Natural killer cell (primary cell): ENCODE measurements at regions not wholly inside any gene's neighbourhood (a gene's known extent, or its start where the extent isn't known, plus 50 kb on each side); places are given as distances from the start of the nearest gene placed in this dataset.

ENCODE experiments used
- ATAC-seq, 3 donors: fragments of 150-1000 bp in 2 of 3; fragments of 200-7000 bp in 1 of 3; cut with Tn5 transposase; 1 replicate in 1 of 3; 2 replicates in 2 of 3; pipeline ENCODE4 v1.10.0; 2021; ENCODE audit warnings: mild to moderate bottlenecking in 2 of 3, moderate library complexity in 2 of 3
- DNase-seq, 2 donors: peaks; one replicate each; pipeline versions ENCODE4 v3.0.0 to v3.0.0-alpha.2; 2013 to 2021; ENCODE audit warnings: mixed read lengths in 1 of 2
- H3K27ac ChIP-seq: one replicate; pipeline ENCODE4 v1.5.1; 2013; ENCODE audit warnings: mild to moderate bottlenecking, low read length
- H3K27me3 ChIP-seq: one replicate; pipeline ENCODE4 v1.6.1; 2013; ENCODE audit warnings: low read length; ENCODE audit not compliant: control insufficient read depth, insufficient read depth
- H3K36me3 ChIP-seq: one replicate; pipeline ENCODE4 v1.6.1; 2013; ENCODE audit warnings: low read length; ENCODE audit not compliant: control insufficient read depth, insufficient read depth
- H3K4me1 ChIP-seq: one replicate; pipeline ENCODE4 v1.6.1; 2013; ENCODE audit warnings: low read length; ENCODE audit not compliant: control insufficient read depth, insufficient read depth
- H3K4me3 ChIP-seq: one replicate; pipeline ENCODE4 v1.5.1; 2013; ENCODE audit warnings: low read length
- H3K9me3 ChIP-seq: one replicate; pipeline ENCODE4 v1.6.1; 2013; ENCODE audit warnings: low read length; ENCODE audit not compliant: control insufficient read depth, insufficient read depth
- H3K27ac Mint-ChIP-seq, 2 donors: one replicate each; pipeline ENCODE4 v1.8.0; 2022; ENCODE audit warnings: mild to moderate bottlenecking in 2 of 2, mixed read lengths in 2 of 2, moderate library complexity in 1 of 2
- H3K27me3 Mint-ChIP-seq, 2 donors: one replicate each; pipeline ENCODE4 v1.8.0; 2022; ENCODE audit warnings: low read depth in 2 of 2, mixed read lengths in 2 of 2
- H3K36me3 Mint-ChIP-seq: one replicate; pipeline ENCODE4 v1.8.0; 2022; ENCODE audit warnings: mixed read lengths
- H3K4me1 Mint-ChIP-seq, 2 donors: one replicate each; pipeline ENCODE4 v1.8.0; 2022; ENCODE audit warnings: mixed read lengths in 2 of 2
- H3K4me3 Mint-ChIP-seq: one replicate; pipeline ENCODE4 v1.8.0; 2022; ENCODE audit warnings: mild to moderate bottlenecking, moderate library complexity, mixed read lengths
- H3K9me3 Mint-ChIP-seq, 2 donors: one replicate each; pipeline ENCODE4 v1.8.0; 2022; ENCODE audit warnings: mixed read lengths in 2 of 2
- WGBS: methylation state at CpG from one replicate; pipeline ENCODE4 v1.1.7; 2013; ENCODE audit warnings: missing lambda C conversion rate; ENCODE audit not compliant: insufficient coverage; 5-methylcytosine and 5-hydroxymethylcytosine counted together
- intact Hi-C: fragments of 100-400 bp; cut with micrococcal nuclease; formaldehyde crosslinking; loops from one replicate; pipeline ENCODE4 v1.14.2; 2022
- TF ChIP-seq, protein P1 (sequence below): fragments of 200-600 bp; IDR thresholded peaks from one replicate; pipeline ENCODE4 v1.8.0; 2022; ENCODE audit warnings: antibody characterized with exemption

DNA sequence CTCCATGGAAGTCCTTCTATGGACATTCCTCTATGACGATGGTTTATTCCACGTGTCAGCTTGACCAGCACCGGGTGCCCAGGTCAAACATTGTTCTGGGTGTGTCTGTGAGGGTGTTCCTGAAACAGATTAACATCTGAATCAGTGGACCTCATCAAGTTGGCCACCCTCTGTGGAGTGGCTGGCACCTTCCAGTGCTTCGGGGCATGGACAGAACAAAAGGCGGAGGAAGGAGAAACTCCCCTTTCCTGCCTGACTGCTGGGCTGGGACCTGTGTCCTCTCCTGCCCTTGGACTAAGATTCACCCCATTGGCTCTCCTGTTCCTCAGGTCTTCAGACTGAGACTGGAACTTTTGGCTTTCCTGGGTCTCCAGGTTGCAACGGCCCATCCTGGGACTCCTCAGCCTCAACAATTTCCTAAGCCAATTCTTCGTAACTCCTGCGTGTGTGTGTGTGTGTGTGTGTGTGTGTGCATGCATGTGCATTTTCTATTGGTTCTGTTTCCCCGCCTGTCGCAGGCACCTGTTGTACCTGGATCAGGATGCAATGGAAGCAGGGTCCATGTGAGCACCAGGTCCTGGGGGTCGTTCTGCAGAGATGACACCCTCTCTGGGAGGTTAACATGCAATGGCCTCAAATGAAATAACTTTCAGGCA, 357.2 kb upstream of the SALL3 start:
- Histone ChIP-seq H3K36me3 (no peaks in the 10 kb centered on the region), H3K27me3 (no peaks in the 10 kb centered on the region), H3K4me3 (no peak overlapping the region), H3K4me1 (no peaks in the 10 kb centered on the region), H3K27ac (no peak overlapping the region), H3K9me3 (no peaks in the 10 kb centered on the region)
- intact Hi-C loops, result no loop called here
- Mint-ChIP-seq H3K27ac (no peak overlapping the region), H3K27me3 (peaks cover 19 to 31% of the 10 kb centered on the region in 2 donors), H3K4me3 (no peak overlapping the region), H3K9me3 (peaks cover 0 to 2% of the 10 kb centered on the region in 2 donors), H3K4me1 (peaks cover 0 to 23% of the 10 kb centered on the region in 2 donors), H3K36me3 (no peaks in the 10 kb centered on the region)
- DNase-seq (no peak), ATAC-seq (no peak)
- TF ChIP-seq, protein P1, sequence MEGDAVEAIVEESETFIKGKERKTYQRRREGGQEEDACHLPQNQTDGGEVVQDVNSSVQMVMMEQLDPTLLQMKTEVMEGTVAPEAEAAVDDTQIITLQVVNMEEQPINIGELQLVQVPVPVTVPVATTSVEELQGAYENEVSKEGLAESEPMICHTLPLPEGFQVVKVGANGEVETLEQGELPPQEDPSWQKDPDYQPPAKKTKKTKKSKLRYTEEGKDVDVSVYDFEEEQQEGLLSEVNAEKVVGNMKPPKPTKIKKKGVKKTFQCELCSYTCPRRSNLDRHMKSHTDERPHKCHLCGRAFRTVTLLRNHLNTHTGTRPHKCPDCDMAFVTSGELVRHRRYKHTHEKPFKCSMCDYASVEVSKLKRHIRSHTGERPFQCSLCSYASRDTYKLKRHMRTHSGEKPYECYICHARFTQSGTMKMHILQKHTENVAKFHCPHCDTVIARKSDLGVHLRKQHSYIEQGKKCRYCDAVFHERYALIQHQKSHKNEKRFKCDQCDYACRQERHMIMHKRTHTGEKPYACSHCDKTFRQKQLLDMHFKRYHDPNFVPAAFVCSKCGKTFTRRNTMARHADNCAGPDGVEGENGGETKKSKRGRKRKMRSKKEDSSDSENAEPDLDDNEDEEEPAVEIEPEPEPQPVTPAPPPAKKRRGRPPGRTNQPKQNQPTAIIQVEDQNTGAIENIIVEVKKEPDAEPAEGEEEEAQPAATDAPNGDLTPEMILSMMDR, result no peak
- 87% methylated on average over 10 of the region's 11 CpGs for WGBS

DNA sequence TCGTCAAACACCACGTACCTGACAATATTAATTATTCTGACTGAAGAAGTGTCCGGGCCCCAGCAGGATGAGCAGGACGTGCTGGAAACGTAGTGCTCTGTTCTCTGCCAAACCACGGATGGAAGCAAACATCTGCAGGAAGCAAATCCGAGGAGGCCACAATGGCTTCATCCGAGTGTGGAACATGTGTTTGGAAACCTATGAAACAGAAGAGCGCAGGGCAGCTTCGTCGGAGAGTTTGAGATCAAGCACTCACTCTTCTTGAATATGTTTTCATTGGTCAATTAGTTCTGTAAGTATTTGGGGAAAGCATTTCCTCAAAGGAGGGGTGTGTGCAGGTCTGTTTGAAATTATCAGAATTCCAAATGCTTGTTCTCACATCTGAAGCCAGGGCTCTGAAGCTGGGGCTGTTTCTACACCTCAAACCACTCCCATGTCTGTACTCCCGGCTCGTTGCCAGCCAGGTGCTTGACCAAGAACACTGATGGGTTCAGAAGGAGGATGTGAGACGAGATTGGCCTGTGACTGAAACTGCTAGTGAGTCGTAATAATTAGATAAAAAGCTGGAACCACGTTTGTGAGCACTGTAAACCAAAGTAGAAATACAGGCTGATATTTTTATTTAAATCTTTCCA, 356.6 kb upstream of the SALL3 start:
- Mint-ChIP-seq H3K4me1 (peaks cover 0 to 23% of the 10 kb centered on the region in 2 donors), H3K27me3 (peaks cover 19 to 31% of the 10 kb centered on the region in 2 donors), H3K27ac (no peak overlapping the region), H3K9me3 (peaks cover 0 to 2% of the 10 kb centered on the region in 2 donors), H3K36me3 (no peaks in the 10 kb centered on the region), H3K4me3 (no peak overlapping the region)
- H3K4me1 ChIP-seq, result no peaks in the 10 kb centered on the region
- no peak overlapping the region for H3K4me3 ChIP-seq
- H3K9me3 ChIP-seq, result no peaks in the 10 kb centered on the region
- H3K27me3 ChIP-seq, result no peaks in the 10 kb centered on the region
- H3K36me3 ChIP-seq, result no peaks in the 10 kb centered on the region
- intact Hi-C loops, result no loop called here
- ATAC-seq, result no peak
- TF ChIP-seq, protein P1, result no peak
- WGBS, result 82% methylated on average over 13 of the region's 16 CpGs
- no peak overlapping the region for H3K27ac ChIP-seq
- DNase-seq, result no peak

DNA sequence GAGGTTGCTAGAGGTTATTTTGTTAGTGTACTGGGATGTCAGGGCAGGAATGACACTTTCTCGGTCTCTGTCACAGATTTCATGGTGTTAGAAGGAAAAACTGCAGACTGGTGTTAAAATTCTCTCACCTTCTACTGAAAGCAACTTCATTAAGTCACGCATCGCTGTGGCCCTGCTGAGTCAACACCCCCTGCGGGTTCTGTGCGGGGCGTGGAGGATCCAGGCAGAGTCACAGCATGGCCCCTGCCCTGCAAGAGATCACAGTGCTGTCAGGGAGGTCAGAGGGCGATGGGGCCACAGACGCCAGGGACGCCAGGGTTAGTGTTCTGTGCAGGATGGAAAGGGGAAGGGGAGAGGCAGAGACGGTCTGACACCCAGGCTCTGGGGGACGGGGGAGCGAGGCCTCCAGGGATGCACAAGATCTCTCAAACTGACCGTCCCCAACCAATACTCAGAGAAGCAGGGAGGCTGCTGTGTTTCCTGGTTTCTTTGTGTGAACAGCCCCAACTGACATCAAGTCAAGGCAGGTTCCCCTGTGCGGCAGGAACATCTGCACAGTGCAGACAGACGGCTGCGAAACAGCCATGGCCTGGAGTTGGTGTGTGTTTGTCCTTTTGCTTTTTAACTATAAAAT, 354.9 kb upstream of the SALL3 start:
- H3K9me3 ChIP-seq, result no peaks in the 10 kb centered on the region
- H3K4me3 ChIP-seq, result no peak overlapping the region
- 40% methylated on average over 15 of the region's 16 CpGs for WGBS
- intact Hi-C loops, result no loop called here
- peaks cover 0 to 17% of the 10 kb centered on the region in 2 donors for H3K4me1 Mint-ChIP-seq
- H3K27me3 ChIP-seq, result no peaks in the 10 kb centered on the region
- H3K27ac ChIP-seq, result no peak overlapping the region
- peaks cover 23 to 31% of the 10 kb centered on the region in 2 donors for H3K27me3 Mint-ChIP-seq
- no peaks in the 10 kb centered on the region for H3K36me3 ChIP-seq
- ATAC-seq, result peak in 1 of 3 donors; percentile 38
- peak overlapping the region in 1 of 2 donors; percentile 49 for H3K27ac Mint-ChIP-seq
- H3K4me1 ChIP-seq, result no peaks in the 10 kb centered on the region
- TF ChIP-seq, protein P1, result no peak
- no peak overlapping the region for H3K4me3 Mint-ChIP-seq
- DNase-seq, result no peak
- H3K9me3 Mint-ChIP-seq, result peaks cover 0 to 2% of the 10 kb centered on the region in 2 donors
- H3K36me3 Mint-ChIP-seq, result no peaks in the 10 kb centered on the region
